Naive B cell (primary cell): ENCODE measurements at regions not wholly inside any gene's neighbourhood (a gene's known extent, or its start where the extent isn't known, plus 50 kb on each side); places are given as distances from the start of the nearest gene placed in this dataset.
"Not testable (repeated sequence)": the region's sequence is repeated elsewhere in the genome, so short reads cannot be mapped to it uniquely, and the experiment has no call there.

Source experiments
- ATAC-seq, 2 donors: fragments of 150-1000 bp; cut with Tn5 transposase; 2 replicates each; pipeline ENCODE4 v1.10.0; 2021; ENCODE audit warnings: low read depth in 2 of 2, mild to moderate bottlenecking in 2 of 2, moderate library complexity in 2 of 2
- DNase-seq: peaks from one replicate; pipeline ENCODE4 v3.0.0; 2022
- H3K27ac Mint-ChIP-seq, 6 donors: one replicate each; pipeline ENCODE4 v1.8.0; 2020 to 2022; ENCODE audit warnings: mild to moderate bottlenecking in 6 of 6, mixed read lengths in 6 of 6, moderate library complexity in 5 of 6, inconsistent platforms in 2 of 6
- H3K27me3 Mint-ChIP-seq, 3 donors: one replicate each; pipeline ENCODE4 v1.8.0; 2021 to 2022; ENCODE audit warnings: mixed read lengths in 3 of 3, mild to moderate bottlenecking in 1 of 3
- H3K36me3 Mint-ChIP-seq, 2 donors: one replicate each; pipeline ENCODE4 v1.8.0; 2020 to 2022; ENCODE audit warnings: mixed read lengths in 2 of 2, inconsistent platforms in 1 of 2, mild to moderate bottlenecking in 1 of 2
- H3K4me1 Mint-ChIP-seq, 3 donors: one replicate each; pipeline ENCODE4 v1.8.0; 2020 to 2022; ENCODE audit warnings: mixed read lengths in 3 of 3, inconsistent platforms in 1 of 3, mild to moderate bottlenecking in 1 of 3, moderate library complexity in 1 of 3
- H3K4me3 Mint-ChIP-seq, 8 donors: one replicate each; pipeline ENCODE4 v1.8.0; 2020 to 2022; ENCODE audit warnings: mild to moderate bottlenecking in 8 of 8, mixed read lengths in 8 of 8, moderate library complexity in 8 of 8, inconsistent platforms in 2 of 8
- H3K9me3 Mint-ChIP-seq, 7 donors: one replicate each; pipeline ENCODE4 v1.8.0; 2020 to 2022; ENCODE audit warnings: mixed read lengths in 7 of 7, mild to moderate bottlenecking in 5 of 7, inconsistent platforms in 2 of 7, moderate library complexity in 1 of 7

DNA sequence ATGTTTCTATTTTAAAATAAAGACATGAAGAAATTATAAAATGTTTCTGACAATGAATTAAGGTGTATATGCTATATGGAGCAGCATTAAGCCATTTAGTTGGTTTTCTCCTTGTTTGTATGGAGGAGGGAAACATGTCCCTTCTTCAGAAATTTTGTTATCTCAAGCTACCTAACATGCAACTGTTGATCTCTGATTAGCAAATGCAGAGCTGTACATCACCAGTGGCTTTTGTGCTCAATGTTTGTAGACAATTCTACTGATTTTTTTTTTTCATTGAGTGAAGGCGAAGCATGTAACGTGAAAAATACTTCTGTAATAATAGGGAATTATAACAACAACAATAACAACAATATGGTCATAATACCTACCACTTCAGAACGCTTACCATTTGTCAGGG, 463.7 kb downstream of the PLPP3 start:
- Mint-ChIP-seq H3K27me3 (peaks cover 6 to 19% (median 7%) of the 10 kb centered on the region in 3 donors), H3K9me3 (peaks cover 0 to 17% (median 4%) of the 10 kb centered on the region in 7 donors), H3K27ac (no peak overlapping the region), H3K4me3 (no peak overlapping the region), H3K36me3 (no peaks in the 10 kb centered on the region), H3K4me1 (no peaks in the 10 kb centered on the region)
- DNase-seq (no peak), ATAC-seq (no peak)

DNA sequence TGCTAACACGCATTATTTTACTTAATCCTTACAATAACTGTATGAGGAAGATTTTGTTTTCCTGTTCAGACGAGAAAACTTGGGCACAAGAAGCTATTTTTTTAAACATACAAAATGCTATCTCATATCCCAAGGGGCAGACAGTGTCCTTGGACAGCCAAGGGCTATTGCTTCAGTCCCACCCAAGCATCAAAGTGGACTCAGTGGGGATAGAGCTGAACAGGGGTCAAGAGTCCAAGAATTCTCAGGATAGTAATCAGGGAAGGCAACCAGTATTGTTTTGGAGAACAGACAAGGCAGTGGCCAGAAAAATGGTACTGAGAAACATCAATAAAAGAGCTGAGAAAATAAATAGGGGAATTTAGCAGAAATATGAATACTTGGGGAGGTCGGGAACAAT, 465.7 kb downstream of the PLPP3 start:
- peaks cover 0 to 17% (median 4%) of the 10 kb centered on the region in 7 donors for H3K9me3 Mint-ChIP-seq
- no peak for DNase-seq
- no peak overlapping the region for H3K27ac Mint-ChIP-seq
- no peaks in the 10 kb centered on the region for H3K4me1 Mint-ChIP-seq
- H3K4me3 Mint-ChIP-seq = no peak overlapping the region
- no peaks in the 10 kb centered on the region for H3K36me3 Mint-ChIP-seq
- no peak for ATAC-seq
- H3K27me3 Mint-ChIP-seq = peaks cover 6 to 19% (median 10%) of the 10 kb centered on the region in 3 donors

DNA sequence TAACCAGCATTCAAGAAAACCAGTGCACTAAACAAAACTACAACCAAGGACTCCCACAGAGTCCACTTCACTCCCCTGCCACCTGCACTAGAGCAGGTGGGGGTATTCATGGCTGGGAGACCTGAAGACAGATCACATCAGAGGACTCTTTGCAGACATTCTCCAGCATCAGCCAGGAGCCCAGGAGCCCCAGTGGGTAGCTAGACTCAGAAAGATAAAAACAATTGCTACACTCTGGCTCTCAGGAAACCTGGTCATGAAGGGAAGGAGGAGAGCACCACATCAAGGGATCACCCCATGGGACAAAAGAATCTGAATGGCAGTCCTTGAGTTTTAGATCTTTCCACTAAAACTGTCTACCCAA, 472.1 kb downstream of the PLPP3 start:
- peaks cover 0 to 13% of the 10 kb centered on the region in 2 donors for H3K36me3 Mint-ChIP-seq
- peaks cover 0 to 8% (median 0%) of the 10 kb centered on the region in 3 donors for H3K27me3 Mint-ChIP-seq
- no peaks in the 10 kb centered on the region for H3K4me1 Mint-ChIP-seq
- H3K4me3 Mint-ChIP-seq = no peak overlapping the region
- DNase-seq (no peak), ATAC-seq (no peak)
- H3K9me3 Mint-ChIP-seq = peaks cover 5 to 32% (median 11%) of the 10 kb centered on the region in 7 donors
- H3K27ac Mint-ChIP-seq = no peak overlapping the region

DNA sequence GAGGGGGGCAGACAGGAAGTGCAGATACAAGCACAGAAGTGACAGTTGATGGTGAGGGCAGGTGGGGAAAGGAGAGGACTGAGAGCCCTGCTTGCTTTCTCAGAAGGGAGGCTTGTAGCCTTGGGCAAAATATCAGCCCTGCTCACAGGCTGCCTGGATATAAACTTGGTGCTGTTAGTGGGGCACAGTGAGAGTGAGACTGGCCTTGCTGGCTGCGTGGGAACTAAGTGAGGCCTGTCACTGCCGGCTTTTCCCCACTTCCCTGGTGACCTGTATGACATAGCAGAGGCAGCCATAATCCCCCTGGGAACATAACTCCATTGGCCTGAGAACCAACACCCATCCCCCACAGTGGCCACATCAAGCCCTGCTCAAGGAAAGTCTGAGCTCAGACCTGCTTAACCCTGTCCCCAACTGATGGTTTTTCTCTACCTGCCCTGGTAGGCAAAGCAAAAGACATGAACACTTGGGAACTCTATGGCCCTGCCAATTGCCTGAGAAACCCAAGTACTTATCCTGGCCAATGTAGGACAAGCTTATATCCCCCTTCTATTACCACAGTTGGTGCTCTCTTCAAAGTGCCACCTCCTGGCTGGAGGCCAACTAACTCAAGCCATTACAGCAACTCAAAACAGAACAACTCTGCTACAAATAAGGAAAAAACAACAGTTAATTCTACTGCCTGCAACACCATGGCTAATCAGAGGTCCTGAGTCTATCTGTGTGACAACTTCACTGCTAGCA, 472.7 kb downstream of the PLPP3 start:
- DNase-seq = no peak
- peaks cover 0 to 8% (median 0%) of the 10 kb centered on the region in 3 donors for H3K27me3 Mint-ChIP-seq
- H3K4me3 Mint-ChIP-seq = no peak overlapping the region
- no peak overlapping the region for H3K27ac Mint-ChIP-seq
- peaks cover 5 to 29% (median 11%) of the 10 kb centered on the region in 7 donors for H3K9me3 Mint-ChIP-seq
- no peaks in the 10 kb centered on the region for H3K4me1 Mint-ChIP-seq
- ATAC-seq = no peak
- H3K36me3 Mint-ChIP-seq = peaks cover 0 to 13% of the 10 kb centered on the region in 2 donors

DNA sequence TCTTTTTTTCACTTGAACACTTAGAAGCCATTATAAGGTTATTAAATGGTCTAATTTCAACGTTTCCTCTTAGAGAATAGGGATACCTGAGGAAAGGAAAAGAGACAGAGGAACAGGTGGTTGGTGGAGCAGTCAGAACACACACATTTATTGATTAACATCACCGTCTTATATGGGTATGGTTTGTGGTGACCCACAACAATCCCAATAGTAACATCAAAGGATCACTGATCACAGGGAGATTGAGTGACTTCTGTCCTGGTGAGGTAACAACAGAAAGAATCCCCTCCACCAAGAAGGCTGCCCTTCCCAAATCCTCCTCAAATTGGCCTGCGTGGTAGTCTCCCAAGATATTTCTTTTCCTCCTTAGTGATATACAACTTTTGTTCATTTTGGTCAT, 474.0 kb downstream of the PLPP3 start:
- Mint-ChIP-seq H3K36me3 (peaks cover 0 to 13% of the 10 kb centered on the region in 2 donors), H3K9me3 (peaks cover 5 to 29% (median 9%) of the 10 kb centered on the region in 7 donors), H3K27ac (no peak overlapping the region), H3K4me1 (no peaks in the 10 kb centered on the region), H3K4me3 (no peak overlapping the region), H3K27me3 (peaks cover 0 to 4% (median 0%) of the 10 kb centered on the region in 3 donors)
- no peak for DNase-seq
- ATAC-seq = no peak

DNA sequence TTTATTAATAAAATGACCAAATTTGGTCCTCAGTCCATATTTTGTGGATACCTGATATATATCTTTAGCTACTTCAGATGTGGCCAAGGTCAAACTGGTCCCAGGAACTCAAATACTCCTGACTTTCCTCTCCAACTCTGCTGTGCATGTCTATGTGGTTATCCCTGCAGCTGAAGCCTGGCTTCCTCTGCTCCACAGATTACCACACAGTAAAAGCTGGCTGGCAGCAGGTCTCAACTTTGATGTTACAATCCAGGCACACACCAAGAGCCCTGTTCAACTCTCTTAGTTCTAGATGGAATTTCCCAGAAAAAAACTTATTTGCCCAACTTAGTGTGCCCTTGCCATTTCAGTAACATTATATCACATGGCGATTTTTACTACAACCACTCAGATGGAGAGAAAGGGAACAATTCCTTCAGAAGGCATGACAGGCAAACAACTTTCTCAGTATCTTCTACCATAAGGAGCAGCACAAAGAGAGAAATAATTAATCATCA, 479.5 kb downstream of the PLPP3 start:
- H3K4me1 Mint-ChIP-seq = no peaks in the 10 kb centered on the region
- no peak overlapping the region for H3K4me3 Mint-ChIP-seq
- no peak overlapping the region for H3K27ac Mint-ChIP-seq
- peaks cover 0 to 4% (median 0%) of the 10 kb centered on the region in 3 donors for H3K27me3 Mint-ChIP-seq
- peaks cover 2 to 11% (median 8%) of the 10 kb centered on the region in 7 donors for H3K9me3 Mint-ChIP-seq
- no peak for DNase-seq
- H3K36me3 Mint-ChIP-seq = peaks cover 0 to 8% of the 10 kb centered on the region in 2 donors
- ATAC-seq = no peak

DNA sequence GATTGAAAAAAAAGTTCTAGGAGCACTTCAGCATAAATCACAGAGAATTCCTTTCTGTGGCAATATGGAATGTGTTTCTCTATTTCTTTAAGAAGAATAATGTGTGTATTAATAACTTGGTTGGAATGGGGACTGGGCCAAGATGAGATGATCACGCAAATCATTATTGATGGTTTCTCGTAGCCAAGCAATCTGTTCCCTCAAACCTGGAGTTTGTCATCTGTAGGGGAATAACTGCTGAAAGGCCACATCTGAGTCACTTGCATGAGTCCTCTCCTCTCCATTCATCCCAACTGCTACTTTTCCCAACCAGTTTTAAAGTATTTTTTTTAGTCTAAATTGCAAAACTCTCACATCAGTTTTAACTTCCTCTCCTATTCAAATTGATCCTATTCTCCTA, 480.4 kb downstream of the PLPP3 start:
- DNase-seq = no peak
- Mint-ChIP-seq H3K4me1 (no peaks in the 10 kb centered on the region), H3K27ac (no peak overlapping the region), H3K9me3 (peaks cover under 1 to 5% (median 2%) of the 10 kb centered on the region in 7 donors), H3K36me3 (peaks cover 0 to 2% of the 10 kb centered on the region in 2 donors), H3K4me3 (no peak overlapping the region), H3K27me3 (peaks cover 0 to 1% (median 0%) of the 10 kb centered on the region in 3 donors)
- ATAC-seq = no peak

DNA sequence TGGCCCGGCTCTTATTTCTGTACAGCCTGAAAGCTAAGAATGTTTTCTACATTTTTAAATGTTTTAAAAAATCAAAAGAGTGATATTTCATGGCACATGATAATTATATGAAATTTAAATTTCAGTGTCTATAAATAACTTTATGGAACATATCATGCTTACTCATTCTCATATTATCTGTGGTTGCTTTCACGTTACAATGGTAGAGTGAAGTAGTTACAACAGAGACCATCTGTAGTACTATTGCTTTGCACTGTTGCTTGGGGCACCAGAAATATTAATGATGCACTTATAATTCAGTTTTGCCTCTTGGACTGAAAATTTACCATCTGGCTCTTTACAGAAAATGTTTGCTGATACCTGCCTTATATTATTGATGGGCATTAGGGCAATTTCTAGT, 481.6 kb downstream of the PLPP3 start:
- Mint-ChIP-seq H3K4me1 (no peaks in the 10 kb centered on the region), H3K27me3 (no peaks in the 10 kb centered on the region), H3K4me3 (no peak overlapping the region), H3K36me3 (no peaks in the 10 kb centered on the region), H3K27ac (no peak overlapping the region), H3K9me3 (peaks cover 0 to 3% (median 0%) of the 10 kb centered on the region in 7 donors)
- DNase-seq = no peak
- ATAC-seq = no peak

DNA sequence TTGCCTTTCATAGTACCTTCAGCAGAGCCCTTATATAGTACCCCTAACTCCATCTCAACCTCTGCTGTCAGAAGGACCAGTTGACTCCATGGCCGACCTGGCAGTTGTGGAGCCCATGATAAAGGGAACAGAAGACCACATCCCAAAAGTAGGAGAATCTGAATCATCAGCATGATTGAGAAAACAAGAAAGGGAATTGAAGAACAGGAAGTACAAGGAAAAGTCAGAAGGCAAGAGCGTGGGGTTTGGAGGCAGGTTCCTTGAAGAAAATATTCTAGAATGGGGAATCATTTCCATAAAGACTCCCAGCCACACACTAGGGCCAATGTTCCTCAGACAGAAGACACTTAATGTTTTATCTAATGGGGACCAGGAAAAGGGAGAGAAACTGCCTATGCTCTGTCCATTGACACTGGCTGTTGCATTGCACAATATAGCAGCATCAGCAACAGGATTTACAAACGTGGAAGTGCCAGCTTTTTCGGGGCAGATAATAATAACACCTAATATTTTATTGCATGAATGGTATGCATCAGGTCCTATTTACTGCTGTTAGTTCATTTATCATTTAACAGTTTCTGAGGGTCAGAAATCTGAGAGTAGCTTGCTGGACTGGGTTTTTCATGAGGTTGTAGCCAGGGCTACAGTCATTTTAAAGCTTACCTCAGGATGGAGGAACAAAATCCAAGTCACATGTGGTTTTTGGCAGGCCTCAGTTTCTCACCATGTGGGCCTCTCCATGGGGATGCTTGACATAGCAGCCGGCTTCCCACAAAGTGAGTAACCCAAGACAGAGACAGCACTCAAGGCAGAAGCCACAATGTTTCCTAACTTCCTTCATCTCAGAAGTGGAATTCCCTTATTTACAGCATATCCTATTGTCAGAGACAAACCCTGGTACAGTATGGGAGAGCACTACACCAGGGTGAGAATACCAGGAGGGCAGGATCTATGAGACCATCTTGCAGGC, 483.4 kb downstream of the PLPP3 start:
- Mint-ChIP-seq H3K27me3 (no peaks in the 10 kb centered on the region), H3K4me1 (no peaks in the 10 kb centered on the region), H3K9me3 (peaks cover 0 to 3% (median 0%) of the 10 kb centered on the region in 7 donors), H3K27ac (no peak overlapping the region), H3K36me3 (no peaks in the 10 kb centered on the region), H3K4me3 (no peak overlapping the region)
- no peak for ATAC-seq
- DNase-seq = no peak

DNA sequence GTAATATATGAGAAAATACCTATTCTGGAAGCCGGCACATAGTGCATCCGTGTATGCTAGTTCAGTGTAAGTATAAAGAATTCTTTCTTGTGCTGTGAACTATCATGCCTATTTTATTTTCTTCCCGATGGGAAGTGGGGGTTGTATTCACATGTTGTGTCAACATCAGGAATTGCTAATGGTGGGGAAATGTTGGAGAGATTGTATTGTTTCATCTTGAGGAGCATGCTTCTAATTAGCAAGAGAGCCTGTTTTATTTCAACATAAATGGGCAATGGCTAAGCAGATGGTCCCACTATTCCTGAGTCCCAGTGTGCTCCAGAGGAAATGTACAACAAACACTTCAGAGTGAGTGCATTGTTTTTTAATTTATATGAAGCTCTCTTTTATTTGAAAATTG, 485.2 kb downstream of the PLPP3 start:
- Mint-ChIP-seq H3K4me3 (no peak overlapping the region), H3K36me3 (no peaks in the 10 kb centered on the region), H3K4me1 (no peaks in the 10 kb centered on the region), H3K27ac (no peak overlapping the region), H3K27me3 (no peaks in the 10 kb centered on the region), H3K9me3 (peaks cover 0 to 6% (median 0%) of the 10 kb centered on the region in 7 donors)
- ATAC-seq = no peak
- DNase-seq = no peak

DNA sequence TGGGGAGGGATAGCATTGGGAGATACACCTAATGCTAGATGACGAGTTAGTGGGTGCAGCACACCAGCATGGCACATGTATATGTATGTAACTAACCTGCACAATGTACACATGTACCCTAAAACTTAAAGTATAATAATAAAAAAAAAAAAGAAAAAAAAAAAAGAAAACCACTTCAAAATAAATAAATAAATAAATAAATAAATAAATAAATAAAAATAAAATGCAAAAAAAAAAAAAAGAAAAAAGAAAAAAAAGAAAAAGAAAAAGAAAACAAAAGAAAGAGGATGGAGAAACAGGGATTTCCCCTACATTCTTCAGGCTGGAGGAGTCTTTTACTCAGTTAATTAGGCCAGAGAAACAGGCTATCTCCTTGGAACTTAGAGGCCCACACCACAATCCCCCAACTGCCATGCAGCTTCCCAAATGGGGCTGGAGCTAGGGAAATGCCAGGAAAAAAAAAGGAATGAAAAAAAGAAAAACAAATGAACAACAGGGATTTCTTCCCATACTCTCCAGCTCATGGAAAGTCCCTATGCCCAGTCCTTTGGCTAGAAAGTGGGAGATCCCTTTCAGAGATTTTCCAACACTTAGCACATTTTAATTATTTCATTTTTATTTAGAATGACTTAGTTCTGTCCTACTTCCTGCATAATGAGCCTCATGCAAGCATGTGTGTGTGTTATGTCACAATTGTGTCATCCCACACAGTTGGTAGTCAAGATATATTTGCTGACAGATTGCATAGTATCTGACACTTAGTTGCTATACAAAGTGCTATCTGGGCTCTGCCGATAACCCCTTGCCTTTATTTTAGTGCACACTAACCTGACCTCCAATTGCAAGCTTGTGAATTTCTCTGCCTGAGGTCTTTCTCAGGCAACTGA, 486.4 kb downstream of the PLPP3 start:
- H3K27ac Mint-ChIP-seq = no peak overlapping the region
- ATAC-seq = no peak
- H3K36me3 Mint-ChIP-seq = peaks cover 0 to 5% of the 10 kb centered on the region in 2 donors
- no peaks in the 10 kb centered on the region for H3K27me3 Mint-ChIP-seq
- H3K4me1 Mint-ChIP-seq = no peaks in the 10 kb centered on the region
- no peak for DNase-seq
- peaks cover 0 to 11% (median 6%) of the 10 kb centered on the region in 7 donors for H3K9me3 Mint-ChIP-seq
- H3K4me3 Mint-ChIP-seq = no peak overlapping the region

DNA sequence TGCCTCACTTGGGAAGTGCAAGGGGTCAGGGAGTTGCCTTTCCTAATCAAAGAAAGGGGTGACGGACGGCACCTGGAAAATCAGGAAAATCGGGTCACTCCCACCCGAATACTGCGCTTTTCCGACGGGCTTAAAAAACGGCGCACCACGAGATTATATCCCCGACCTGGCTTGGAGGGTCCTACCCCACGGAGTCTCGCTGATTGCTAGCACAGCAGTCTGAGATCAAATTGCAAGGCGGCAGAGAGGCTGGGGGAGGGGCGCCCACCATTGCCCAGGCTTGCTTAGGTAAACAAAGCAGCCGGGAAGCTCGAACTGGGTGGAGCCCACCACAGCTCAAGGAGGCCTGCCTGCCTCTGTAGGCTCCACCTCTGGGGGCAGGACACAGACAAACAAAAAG, 489.5 kb downstream of the PLPP3 start:
- H3K27ac Mint-ChIP-seq, H3K4me3 Mint-ChIP-seq, H3K36me3 Mint-ChIP-seq, H3K27me3 Mint-ChIP-seq, ATAC-seq, H3K4me1 Mint-ChIP-seq, DNase-seq: not testable (repeated sequence)
- peaks cover 0 to 24% (median 13%) of the 10 kb centered on the region in 7 donors for H3K9me3 Mint-ChIP-seq

DNA sequence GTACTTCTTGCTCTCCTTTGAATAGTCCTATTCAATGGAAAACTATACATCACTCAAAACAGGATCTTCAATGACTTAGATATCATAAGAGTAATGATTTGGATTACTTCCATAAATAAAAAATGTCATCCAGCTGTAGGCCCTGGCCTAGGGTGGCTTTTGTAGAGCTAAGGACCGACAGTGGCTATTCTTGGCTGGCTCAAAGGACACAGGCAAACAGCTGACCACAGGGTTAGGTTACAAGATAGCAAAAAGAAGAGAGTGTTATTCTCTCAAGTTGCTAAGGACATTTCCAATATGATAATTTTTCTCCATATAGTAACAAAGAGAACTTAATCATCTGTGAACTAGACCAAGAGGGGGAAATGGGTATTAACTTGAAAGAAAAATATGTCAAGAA, 495.1 kb downstream of the PLPP3 start:
- ATAC-seq (no peak), DNase-seq (no peak)
- H3K27ac Mint-ChIP-seq = no peak overlapping the region
- peaks cover 0 to 6% of the 10 kb centered on the region in 2 donors for H3K36me3 Mint-ChIP-seq
- peaks cover 3 to 11% (median 6%) of the 10 kb centered on the region in 3 donors for H3K27me3 Mint-ChIP-seq
- no peak overlapping the region for H3K4me3 Mint-ChIP-seq
- H3K4me1 Mint-ChIP-seq = no peaks in the 10 kb centered on the region
- H3K9me3 Mint-ChIP-seq = peaks cover 4 to 24% (median 13%) of the 10 kb centered on the region in 7 donors
